Adrenal gland (tissue), 5 donors: ENCODE measurements at regions not wholly inside any gene's neighbourhood (a gene's known extent, or its start where the extent isn't known, plus 50 kb on each side); places are given as distances from the start of the nearest gene placed in this dataset.

Experiments
- CTCF ChIP-seq, 6 experiments: fragments of 450-650 bp in 4 of 6; fragments of 200-600 bp in 2 of 6; sonication (generic) in 1 of 6; IDR thresholded peaks; 1 replicate in 5 of 6; 2 replicates in 1 of 6; pipeline versions ENCODE4 v1.5.1 to v1.8.0; 2016 to 2021; ENCODE audit warnings: antibody characterized with exemption in 6 of 6, mild to moderate bottlenecking in 2 of 6, moderate library complexity in 1 of 6
- POLR2A ChIP-seq, 2 donors: fragments of 450-650 bp; IDR thresholded peaks; one replicate each; pipeline ENCODE4 v1.6.1; 2017; ENCODE audit warnings: antibody characterized with exemption in 2 of 2, mild to moderate bottlenecking in 2 of 2, moderate library complexity in 1 of 2
- donor health status: DM: no; HTN: no; CAD: no.

GRCh38 chr3:72618739-72619138, 229.5 kb downstream of the SHQ1 start:
- TF ChIP-seq CTCF (IDR thresholded peaks at IDR 0.05) (no peak), POLR2A (IDR thresholded peaks at IDR 0.05) (no peak)
